Midbrain (tissue), 1 donor: ENCODE measurements at regions not wholly inside any gene's neighbourhood (a gene's known extent, or its start where the extent isn't known, plus 50 kb on each side); places are given as distances from the start of the nearest gene placed in this dataset.

Source experiments
- DNase-seq: peaks from one replicate; lab custom pipeline; 2025; lab: John Stamatoyannopoulos, UW

DNA sequence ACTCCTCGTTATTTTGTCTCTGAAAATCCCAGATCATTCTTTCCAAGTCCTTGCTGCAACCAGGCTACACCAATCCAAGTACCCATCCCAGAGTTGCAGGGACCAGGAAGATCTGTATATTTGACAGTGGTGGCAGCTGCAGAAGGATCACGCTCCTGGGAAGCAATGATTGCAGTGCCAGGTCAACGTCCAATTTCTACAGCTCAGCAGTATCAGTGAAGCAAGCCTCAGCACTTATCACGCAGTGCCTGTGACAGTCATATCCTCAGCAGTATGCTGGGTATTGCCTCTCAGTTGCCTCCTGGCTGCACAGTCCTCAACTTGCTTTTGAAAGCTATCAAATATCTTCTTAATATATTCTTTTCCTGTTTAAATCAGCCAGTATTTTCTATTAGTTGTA, 66.7 kb downstream of the BARHL2 start:
- DNase-seq: no peak

DNA sequence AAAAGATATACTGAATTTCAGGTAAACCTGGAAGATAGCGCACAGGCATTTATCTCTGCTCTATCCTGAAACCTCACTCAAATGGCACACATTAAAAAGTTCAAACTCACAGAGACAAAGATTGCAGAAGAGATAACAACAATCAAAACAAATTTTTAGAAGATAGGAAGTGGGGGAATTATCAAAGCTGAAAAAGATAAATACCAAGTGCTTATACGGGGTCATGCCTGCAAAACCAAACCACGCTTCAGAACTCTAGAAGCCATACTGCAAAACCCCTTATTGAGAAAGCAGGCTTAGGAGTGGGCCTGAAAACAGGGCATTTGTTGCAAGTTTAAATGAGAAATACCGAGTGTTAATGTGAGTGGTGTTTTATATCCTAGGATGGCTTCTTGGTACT, 76.8 kb downstream of the BARHL2 start:
- no peak for DNase-seq

DNA sequence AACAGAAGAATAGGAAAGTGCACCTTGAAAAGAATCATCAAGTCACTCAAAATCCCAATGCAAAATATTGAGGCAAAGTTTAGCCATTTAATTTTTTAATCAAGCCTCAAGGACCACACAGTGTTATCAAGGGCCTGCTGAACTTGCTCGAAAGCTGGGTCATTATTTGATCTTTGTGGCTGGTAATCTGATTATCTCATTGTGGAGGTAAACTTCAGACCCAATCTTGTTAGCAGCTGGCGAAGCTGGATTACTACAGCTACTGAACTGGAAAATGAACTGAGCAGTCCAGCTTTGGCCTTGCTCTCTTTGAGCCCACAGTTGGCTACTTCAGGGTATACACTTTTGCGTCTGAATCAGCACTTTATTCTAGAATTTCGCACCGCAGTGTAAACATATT, 94.4 kb downstream of the BARHL2 start:
- DNase-seq: no peak

DNA sequence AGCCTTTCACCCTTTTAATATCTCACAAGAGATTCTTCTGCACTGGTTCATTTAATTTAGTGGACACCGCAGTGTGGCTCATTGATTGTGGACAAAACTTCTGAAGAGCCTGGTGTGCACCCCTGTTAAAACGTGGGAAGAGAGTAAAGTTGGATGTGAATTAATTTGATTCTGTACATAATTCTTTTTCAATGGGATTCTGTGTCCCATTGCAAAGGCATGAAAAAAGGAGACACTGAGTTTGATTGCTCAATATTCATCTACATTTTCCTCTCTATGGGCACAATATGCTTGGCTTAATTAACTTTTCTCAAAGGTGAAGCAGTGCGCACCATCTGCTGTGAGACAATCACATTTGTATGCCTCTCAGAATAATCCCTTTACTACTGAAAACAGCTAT, 95.1 kb downstream of the BARHL2 start:
- no peak for DNase-seq

DNA sequence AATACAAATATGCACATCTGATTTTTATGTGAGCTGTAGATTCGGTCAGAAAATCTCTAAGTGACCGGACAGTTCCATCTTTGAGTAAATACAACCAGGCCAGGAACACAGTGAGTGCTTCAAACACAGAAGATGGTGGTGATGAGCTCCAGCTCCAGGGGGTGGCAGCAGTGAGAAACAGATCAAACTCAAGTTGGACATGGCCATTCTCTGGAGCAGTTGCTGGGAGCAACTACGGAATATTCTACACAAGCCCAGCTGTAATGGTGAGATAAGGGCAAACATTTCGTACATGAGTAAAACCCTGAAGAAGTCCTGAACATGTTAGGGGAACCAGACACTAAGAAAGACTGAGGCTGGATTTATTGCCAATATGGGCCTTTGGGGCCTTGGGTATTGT, 100.7 kb downstream of the BARHL2 start:
- no peak for DNase-seq

DNA sequence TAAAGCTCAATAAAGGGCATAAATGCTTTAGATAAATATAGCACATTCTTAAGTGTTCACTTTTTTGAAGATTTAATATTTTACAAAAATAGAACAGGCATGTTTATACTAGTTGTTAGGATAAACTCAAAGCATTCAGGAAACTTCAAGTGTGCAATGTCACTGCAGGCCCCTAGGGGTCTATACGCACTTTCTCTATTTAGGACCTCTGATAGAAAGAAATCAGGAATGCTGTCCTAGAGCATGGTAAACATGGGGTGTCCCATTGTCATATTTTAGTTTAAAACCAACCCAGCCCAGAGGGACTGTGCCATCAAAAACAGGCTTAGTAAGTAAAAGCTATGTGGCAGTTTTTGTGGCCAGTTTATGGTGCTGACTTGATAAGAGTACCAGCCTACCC, 102.2 kb downstream of the BARHL2 start:
- no peak for DNase-seq

DNA sequence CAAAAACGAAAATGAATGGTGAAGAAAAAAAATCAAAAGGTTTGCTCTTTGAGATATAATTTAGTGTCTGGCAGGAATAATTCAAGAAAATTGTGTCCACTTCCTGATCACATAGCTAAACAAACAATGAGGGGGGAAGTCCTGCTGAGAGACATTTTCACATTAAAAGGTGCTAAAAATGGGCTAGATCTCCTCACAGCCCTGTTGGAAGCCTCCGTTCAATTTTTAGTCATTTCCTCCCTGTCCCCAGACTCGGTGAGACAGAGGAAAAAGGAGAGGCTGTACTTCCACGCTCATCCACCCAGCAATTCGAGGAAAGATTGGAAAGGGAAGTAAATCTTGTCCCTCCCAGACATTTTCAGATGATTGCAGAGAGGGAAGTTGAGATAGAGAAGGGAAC, 103.7 kb downstream of the BARHL2 start:
- DNase-seq: no peak

DNA sequence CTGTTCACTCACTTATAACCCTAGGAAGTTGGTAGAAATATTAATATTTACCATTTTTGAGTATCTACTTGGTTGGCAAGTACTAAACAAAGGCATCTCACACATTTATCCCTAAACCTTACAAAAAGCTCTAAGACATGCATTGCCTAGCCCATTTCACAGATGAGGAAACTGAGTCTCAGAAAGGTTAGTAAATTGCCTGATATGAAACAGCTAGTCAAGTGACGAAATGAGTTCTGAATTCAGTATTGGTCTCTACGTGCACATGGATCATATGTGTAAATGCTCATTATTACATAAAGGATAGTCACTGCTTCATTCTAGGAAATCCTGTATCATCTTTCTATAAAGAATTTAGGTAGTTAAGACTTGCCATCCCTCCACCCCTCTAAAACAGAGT, 105.1 kb downstream of the BARHL2 start:
- DNase-seq: no peak

DNA sequence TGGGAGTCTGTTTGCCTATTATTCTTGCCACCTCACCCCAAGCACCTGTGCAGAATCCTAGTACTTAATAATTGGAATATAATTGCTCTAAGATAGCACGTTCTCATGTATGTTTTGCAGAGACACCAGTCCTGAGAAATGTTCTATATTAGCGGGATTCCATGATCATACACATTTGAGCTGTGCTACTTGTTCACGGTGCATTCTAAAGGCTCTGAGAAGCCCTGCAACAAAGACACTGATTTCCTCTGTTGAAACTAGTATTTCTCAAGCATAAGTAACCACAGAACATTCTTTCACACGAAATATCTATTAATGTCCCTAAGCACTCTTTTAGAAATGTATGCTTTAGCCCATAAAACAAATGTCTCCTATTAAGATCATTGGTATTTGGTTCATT, 109.4 kb downstream of the BARHL2 start:
- DNase-seq: no peak

DNA sequence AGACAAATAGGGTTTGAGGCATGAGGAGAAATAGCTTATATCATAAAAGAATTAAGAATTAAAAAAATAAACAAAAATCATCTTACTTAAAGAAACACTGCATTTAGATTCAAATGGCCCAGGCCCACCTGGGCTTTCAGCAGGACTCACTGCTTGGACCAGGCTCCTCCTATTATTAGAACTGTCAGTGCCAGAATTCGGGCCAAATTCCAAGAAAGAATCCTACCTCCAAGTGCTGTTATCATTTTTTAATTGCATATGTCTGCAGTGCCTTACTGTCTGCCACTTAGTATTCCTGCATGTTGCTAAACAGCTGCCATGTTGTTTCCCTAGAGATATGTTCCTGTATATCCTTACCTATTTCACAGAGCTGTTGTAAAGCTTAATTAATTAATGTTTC, 112.0 kb downstream of the BARHL2 start:
- DNase-seq: no peak

DNA sequence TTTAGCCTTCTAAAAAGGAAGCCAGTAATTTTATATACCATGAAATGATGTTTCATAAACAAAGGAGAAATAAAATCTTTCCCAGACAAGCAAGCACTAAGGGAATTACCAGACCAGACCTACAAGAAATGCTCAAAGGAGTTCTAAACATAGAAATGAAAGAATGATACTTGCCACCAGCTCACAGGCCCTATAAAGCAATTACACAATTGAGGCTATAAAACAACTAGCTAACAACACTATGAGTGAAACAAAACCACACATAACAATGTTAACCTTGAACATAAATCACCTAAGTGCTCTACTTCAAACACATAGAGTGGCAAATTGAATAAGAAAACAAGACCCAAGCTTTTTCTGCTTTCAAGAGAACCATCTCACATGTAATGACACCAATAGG, 123.8 kb downstream of the BARHL2 start:
- no peak for DNase-seq

DNA sequence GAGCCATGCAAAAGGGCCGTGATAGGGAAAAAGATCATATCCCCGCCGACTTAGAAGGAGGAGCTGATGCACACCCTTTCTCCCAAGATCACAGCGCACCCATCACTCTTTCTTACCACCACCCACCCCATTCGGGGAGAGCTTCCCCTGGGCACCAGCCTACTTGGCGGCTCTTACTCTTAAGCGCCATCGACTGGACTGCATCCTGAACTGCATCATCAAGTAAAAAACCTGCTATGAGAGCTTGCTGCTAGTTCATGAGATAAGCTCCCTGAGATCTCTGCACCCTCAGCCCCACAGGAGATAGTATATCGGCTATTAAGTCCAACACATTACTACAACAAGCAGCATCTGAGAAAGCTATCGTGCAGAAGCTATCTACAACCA, 125.1 kb downstream of the BARHL2 start:
- DNase-seq: no peak

DNA sequence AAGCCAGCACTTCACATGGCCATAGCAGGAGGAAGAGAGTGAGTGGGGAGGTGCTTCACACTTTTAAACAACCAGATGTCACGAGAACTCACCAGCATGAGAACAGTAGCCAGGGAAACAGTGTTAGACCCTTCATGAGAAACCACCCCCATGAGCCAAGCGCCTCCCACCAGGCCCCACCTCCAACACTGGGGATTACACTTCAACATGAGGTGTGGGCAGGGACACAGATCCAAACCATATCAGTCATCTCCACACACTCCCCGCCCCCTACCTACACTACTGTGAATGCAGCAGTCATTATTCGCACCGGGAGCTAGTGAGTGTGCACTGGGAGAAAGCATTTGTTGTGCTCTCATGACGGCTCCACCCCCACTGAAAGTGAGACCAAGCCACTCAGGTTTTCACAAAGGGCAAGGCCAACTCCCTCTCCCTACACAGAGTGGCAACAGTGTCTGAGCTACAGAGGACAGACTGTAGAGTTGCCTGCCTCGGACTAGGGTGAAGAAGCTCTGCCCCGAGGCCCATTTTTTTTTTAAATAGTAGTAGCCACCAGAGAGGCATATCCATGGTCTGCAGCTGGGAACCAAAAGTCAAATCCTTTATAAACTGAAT, 125.6 kb downstream of the BARHL2 start:
- no peak for DNase-seq

DNA sequence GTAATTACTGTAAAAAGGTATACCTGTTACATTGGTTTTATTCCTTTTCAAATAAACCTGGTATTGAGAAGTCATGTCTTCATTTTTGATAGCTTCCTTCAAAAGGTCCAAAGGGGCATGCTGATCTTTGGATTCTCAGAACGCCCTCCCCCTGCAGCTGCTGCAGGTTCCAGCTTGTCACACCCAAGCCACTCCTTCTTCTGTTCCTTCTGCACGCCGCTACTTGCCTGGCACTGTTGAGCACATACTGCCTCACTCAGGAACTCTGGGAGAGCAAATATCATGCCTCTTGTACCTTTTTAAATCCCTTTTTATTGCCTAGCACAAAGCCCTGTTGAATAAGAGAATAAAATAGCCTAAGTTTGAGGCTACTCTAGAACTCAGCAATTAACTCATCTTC, 136.9 kb downstream of the BARHL2 start:
- DNase-seq: no peak

DNA sequence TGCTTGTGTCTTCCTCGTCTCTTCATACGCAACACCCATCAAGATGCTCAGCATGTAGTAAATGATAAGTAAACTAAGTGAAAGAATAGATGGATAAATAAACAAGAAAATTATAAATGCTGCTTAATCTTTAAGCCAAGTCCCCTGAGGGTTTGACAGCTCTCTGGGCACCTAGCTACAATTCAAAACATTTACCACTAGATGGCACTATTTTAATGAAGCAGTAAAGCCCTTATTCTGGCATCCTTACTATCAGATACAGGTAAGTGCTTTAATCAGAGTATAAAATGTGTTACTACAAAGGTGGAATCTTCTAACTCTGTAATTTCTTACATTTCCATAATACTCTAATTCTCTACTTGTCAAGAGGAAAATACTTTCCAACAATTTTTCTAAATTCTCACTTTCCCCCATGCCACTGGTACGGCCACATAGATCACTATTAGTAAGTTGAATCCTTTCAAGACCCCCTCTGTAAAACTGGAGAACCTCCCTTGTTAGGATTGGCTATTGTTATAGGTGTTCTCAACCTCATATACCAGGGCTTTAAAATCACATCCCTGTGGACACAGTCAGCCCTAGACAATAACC, 137.8 kb downstream of the BARHL2 start:
- DNase-seq: peak; percentile 57

DNA sequence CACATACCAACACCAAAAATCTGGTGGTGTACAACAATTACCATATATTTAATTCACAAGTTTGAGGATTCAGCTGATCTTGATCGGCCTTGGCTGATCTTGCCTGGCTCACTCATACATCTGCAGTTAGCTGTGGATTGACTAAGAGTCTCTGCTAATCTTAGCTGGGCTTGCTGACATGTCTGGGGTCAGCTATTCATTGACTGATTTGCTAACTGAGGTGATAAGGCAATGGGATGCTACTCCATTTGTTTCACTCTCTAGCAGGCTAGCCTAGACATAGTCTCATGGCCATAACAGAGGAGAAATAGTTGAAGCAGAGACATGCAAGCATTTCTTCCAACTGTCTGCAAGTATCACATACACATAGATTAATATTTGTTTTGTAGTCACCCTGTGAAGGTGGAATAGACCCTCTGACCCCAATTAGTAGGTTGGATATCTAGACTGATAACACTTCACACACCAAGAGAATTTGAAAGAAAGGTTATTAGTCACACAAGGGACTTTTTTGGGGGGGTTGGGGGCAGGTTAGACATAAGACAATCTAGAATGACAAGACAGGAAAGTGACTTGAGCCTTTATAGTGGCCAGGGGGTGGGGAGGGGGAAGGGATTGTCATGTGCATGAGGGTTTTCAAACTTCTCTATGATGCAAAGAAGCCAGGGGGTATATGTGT, 142.3 kb downstream of the BARHL2 start:
- DNase-seq: no peak

DNA sequence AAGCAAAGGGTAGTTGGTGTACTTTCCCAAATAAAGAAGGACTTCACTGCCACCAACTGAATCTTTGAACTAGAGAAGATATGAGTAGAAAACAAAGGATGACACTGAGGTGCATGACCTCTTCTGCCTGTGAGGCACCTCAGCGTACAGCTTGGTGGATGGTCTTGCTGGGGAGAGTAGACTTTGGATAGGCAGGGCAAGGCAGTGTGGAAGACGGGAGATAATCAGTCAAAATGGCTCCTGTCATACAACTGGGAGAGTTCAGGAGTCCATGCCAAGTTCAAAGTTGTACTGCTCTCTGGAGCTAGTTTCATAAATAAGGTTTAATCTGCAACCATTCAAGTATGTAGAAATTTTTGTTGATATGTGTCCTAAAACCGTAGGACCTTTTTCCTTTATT, 143.4 kb downstream of the BARHL2 start:
- DNase-seq: no peak

DNA sequence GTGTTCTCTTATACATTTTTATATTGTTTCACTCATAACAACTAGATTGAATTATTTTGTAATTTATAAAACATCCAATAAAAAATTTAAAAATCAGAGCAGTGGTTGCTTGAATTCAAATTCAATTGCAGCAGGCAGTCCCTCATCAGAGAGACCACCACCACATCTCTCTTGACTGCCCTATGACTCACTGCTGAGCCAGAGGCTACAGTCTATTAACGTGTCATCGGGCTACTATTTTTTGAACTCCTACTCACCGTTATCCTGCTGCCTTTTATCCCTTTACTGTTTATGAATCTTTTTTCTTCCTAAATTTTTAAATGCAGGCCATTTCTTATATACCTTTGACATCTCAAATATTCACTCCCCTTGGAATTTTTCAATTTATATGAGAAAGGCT, 144.7 kb downstream of the BARHL2 start:
- no peak for DNase-seq

DNA sequence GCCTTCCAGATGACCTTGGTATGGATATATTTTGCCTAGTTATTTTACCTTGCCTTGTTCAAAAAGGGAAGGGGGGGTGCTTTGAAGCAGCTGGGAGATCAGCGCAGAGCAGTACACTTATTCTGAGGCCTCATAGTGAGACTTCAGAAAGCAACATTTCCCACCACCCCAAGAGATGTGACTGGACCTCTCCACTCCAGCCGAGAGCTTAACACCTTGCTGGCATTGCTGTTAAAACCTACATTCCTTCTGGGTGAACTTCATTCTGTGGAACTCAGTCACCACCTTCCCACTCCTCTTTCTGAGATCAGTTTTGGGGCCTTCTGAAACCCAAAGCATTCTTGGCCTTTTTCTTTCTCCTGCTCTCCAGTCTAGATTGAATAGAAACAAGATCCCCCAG, 148.7 kb downstream of the BARHL2 start:
- no peak for DNase-seq

DNA sequence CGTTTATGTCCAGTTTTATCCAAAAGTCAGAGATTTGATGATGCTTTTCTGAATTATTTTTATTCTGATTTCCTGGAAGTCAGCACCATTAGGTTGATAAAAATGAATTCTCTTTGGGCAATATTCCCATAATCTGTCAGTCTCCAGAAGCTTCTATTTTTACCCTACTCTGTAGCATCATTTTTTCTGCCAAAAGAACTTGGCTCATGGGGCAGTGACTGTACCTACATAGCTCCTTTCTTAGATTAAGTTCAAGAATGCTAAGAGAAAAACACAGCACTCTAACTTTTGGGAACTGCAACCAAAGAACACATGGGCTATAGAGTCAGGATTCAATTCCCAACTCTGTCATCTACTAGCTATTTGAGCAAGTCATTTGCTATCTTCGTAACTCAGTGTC, 152.9 kb downstream of the BARHL2 start:
- DNase-seq: no peak

DNA sequence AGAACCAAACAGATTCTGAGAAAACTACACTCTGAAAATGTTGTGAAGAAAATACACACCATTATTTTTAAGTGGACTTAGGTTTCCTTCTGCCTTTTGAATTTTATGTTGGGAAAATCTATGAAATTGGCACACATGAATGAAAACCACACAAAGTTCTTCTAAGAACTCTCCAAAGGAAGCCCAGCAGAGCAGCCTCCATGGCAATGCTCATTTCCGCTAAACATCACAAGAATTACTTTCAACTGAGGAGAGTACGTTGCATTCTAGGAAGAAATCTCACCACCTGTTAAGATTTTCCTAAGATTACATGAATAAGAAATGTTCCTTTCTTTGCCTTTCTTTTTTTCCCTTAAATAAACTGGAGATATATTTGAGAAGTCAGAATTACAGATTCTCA, 154.2 kb downstream of the BARHL2 start:
- no peak for DNase-seq

DNA sequence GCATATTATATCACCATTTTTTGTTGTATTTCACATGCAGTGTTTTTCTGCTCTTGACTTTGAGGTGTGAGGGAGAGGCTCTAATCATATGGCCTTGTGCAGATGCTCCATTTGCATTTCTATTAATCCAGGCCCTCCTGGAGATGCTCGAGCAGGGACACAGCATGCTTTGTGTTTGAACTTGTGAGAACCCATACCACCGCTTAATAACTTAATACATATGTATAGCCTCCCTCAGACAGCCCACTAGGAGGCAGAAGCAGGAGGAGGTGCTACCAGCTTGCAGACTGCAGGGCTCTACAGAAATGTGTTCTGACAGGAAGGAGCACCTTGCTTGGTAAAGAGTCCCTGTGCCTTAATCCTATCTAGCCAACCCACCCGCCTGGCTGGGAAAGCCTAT, 155.2 kb downstream of the BARHL2 start:
- DNase-seq: no peak

DNA sequence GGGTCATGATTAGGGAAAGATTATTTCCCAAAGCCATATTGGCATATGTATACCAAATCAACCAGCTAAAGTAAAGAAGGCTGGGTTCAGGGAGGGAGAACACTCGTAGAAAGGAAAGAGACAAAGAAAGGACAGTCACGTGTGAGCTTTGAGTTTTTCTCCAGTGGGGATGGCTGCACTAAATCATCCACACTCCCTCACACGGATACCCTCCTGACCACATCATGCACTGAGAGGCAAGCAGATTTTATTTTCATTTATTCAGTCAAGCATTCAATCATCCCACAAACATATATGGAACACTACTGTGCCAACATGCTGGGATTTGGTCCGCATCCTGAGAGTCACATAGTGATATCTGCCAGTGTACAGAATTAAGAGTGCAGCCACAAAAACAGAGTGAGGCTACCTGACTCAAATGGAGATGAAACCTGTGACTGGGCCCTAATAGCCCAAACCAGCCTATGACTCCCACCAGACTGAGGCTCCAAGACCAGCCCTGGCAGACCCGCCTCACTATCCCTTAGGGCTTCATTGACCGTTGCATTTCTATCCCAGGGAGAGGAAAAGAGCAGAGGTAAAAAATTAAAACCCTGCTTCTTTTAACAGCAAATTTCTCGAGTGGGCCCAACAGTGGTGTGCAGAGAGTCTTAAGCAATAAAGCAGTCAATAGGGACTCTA, 155.9 kb downstream of the BARHL2 start:
- no peak for DNase-seq
